ENCODE measurements at regions not wholly inside any gene's neighbourhood (a gene's known extent, or its start where the extent isn't known, plus 50 kb on each side); places are given as distances from the start of the nearest gene placed in this dataset.

DNA sequence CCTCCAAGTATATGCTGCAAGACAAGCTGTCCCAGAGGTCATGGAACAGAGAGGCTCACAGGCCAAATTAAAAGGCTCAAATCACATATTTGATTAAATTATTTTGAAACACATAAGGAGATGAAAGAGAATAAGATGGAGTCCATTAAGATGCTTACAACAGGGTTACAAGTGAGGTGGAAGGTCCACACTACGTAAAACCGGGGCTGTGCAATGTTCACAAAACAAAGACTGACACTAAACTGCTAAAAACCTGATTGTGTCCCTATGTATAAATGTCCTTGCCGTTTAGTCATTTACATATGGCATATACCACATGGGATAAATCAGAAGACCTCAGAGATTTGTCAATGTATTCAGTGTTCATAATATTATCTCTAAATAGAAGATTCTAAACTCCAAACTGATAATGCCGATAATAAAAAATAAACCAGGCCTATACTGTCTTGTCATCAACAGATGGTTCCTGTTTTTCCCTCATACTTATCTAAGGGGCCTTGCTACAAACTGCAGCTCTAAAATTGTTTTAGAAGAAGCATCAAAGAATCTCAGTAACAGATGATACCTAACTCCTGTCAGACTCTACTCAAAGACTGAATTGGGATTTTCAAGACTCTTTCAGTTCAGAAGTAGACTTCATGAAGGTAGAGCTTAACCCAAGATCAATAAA lies 51.8 kb upstream of the RIPOR2 start:
- DNase-seq = no peak

GRCh38 chr6:24988562-24988961 lies 52.8 kb upstream of the RIPOR2 start:
- DNase-seq = no peak

DNA sequence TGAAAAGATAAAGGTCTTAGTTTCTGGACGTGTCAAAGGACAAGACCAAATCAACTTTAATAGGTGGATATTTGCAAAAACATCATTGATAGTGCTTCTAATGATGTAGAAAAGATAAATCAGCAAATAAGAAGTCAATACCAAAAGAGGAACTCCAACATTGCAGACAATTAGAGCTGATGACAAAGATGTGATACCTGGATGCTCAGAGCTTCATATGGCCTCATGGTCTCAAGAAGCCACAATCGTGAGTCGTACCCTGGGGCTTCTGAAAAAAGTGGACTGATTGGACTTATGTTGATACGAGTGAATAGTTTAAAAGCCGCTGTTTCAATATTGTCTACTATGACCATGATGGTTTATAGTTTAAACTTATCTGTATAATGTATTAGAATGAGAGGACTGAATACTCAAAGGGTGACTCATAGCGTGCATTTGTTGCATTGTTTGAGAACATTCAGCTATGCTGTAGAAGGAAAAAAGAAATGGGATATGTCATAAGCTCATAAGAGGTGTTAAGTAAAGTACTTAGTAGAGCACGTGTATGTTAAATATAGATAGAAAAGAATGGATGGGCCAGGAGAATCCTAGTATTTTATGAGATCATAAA lies 54.6 kb upstream of the RIPOR2 start:
- DNase-seq = no peak

DNA sequence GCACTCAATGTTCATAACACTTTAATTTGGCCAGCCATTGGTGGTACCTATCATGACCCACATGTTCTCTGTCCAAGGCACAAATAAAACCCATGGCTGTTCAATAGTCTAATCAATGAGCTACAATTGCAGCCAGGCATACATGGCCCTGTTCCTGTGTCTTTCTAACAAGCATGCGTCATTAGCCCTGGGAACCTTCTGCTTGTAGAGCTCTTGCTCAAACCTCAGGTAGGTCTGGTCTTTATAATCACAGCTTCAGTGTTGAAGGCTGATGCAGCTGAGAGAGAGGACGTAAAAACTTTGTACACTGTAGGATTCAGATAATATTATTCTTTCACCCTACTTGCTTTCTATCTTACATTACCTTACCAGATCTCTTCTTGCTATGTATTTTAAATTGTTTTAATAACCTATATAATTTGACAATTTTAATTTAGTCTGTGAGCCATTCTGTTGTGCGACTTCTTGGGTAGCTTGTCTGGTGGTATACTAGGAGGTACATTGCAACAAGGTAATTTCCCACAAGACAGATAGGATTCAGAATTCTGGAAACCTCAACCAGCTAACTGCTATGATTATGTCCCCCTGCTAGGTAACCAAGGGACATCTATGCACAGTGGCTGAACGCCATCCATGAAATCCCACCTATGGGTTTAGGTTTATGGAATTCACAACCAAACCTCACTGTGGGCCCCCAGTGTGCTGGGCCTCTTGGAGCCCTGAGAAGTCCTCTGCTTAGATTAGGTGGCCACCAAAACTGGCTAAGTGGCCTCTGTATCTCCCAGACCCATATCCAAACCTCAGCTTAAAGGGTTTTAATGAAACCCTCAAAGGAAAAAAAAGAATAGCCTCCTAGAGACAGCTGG lies 55.4 kb upstream of the RIPOR2 start:
- DNase-seq = no peak

DNA sequence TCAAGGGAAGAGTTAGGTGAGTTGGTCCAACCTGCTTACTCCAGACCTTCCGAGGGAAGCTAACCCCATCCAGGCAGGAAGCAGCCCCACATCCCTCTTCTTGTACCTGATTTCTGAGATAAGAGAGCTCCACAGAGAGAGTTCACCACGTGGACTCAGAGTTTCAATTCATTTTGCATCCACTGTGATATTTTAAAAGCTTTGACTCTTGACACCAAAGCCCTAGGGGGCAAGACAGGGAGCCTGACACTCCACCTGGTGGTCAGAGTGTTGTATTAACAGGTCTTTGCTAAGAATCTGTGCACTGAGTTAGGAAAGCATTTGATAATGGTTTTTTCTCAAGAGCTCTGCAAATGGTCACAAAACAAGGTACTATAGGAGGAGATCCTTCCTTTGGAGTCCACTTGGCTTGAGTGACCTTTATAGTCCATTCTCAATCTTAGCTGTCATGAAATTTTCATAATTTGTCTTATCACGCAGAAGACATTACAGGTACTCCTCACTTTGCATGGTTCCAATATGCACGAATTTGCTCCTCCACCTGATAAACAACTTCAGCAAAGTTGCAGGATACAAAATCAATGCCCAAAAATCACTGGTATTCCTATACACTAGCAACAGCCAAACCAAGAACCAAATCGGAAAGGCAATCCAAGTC lies 56.2 kb upstream of the RIPOR2 start:
- DNase-seq = peak; percentile 27

DNA sequence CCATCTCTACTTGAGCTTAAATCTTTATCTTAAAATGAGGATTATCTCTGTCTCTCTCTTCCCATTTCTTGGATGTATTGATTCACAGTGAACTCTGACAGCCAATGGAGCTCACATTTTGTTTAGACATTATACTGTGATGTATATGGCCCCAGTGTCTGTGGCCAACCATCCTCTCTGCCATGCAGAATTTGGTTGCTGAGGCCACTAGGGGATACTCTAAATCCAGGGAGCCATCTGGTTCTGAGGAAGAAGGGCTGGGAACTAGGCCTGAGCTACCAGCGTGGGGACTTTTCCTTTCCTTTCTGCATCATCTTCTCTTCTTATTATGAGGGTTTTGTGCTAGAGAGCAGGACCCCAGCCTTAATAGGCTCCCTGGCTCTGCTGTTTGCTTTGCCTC lies 59.1 kb upstream of the RIPOR2 start:
- no peak for DNase-seq

GRCh38 chr6:24995270-24995669 lies 59.5 kb upstream of the RIPOR2 start:
- no peak for DNase-seq

DNA sequence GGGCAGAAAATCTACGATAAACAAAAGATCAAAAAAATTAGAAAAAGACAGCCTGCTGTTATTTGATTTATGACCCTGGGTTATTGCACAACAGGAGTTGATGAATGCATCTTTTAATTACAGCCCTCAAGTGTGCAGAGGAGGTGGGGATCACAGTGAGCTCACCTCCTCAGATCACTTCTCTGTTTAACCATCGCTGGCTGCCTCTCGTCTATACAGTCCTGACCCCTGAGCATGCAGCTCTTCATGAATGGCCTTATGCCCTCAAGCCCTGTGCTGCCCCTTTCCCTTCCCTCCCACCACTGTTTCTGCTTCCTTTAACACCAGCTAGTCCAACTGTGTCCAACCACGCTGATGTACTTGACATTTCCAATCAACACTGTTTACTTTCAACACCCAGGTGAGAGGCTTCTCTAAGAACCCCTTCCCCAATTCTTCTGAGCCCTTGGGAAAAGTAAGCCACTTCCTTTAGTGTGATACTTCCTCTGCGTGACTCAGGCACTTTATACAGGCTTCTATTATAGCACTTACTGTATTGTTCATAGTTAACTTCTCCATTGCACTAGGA lies 60.6 kb upstream of the RIPOR2 start:
- DNase-seq = no peak

- no peak for DNase-seq
Measured at GRCh38 chr6:24997231-24997630, 61.5 kb upstream of the RIPOR2 start.

DNA sequence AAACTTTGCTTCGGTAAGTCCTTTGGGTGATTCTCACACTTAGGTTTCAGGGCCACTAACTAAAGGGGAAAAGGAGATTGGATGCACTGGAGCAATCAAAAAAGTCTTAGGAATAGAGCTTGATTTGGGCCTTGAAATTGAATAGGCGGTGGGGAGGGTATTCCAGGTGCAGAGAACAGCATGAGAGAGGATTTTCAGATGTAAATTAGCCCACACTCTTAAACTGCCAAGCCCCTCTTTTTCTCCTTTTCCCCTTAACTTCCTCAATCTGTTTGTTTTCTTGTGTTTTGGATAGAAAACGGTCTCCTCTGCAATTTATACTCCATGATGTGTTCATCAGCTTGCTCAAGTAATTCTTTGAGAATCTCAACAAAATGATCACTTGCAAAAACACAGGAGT lies 62.1 kb upstream of the RIPOR2 start:
- no peak for DNase-seq

DNA sequence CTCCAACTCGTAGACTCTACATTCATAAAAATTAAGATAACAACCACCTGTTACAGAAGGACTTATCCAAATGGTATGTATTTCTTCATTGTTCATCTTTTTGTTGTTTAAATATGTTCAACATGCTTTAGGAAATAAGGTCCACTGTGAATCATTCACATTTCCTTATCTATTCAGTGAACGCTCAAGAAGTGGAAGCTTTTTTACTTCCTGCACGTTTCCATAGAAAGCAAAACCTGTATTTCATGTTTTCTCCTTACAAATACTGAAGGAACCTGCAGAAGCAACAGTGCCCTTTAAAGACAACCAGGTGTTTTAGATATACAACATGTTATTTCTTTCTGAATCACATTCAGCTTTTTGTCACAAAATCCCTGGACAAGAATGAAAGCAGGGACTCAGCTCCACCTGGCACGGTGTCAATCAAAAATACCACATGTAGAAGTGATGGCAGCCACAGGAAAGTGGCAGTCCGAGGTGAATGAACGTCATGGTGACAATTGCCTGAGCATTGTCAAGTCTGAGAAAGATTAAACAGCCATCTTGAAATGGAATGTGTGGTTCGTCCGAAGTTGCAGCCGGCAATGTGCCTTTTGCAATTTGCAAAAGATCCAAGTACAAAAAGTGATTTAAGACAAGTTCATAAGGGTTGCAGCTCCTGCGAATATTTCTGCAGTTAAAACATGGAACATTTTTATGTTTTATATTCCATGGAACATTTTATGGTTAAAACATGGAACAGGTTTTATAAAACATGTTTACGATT lies 66.7 kb upstream of the RIPOR2 start:
- DNase-seq = no peak

- DNase-seq = no peak
Measured at GRCh38 chr6:25004357-25004756, 68.6 kb upstream of the RIPOR2 start.

DNA sequence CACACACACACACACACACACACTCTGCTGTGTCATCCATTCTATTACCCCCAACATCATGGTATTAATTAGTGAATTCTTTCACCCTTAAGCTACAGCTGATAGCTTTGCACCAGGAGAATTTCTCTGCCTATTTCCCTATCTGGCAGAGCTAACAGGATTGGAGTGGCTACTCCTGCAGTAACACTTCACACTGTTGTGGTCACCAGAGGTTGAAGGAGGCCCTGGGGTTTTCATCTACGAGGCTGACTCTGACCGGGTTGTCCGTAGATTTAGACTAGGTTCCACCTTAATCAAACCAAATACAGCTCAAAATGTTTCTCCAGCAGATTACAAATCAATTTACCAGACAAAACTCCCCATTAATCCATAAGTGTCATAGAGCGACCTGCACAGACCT lies 69.2 kb upstream of the RIPOR2 start:
- DNase-seq = no peak

GRCh38 chr6:25006075-25006474 lies 70.3 kb upstream of the RIPOR2 start:
- DNase-seq = no peak

DNA sequence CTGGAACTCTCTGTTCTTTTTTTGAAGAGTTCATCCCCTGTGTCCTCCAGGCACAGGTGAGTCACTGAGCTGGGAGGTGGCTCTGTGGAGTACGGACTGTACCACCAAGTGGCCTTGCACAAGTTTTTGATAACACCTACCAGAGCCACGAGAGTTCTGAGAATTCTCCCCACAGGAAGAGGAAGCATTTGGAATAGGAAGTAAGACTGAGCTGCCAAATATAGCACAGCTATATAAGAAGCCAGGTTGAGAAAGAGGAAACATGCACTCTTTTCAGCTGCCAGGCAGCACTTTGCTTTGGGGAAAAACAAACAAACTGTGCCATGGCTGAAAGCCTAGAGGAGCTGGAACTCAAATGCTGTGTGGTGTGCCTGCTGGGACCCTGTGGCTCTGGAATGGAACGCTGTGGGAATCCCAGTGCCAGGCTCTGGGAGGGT lies 70.8 kb upstream of the RIPOR2 start:
- DNase-seq = no peak

DNA sequence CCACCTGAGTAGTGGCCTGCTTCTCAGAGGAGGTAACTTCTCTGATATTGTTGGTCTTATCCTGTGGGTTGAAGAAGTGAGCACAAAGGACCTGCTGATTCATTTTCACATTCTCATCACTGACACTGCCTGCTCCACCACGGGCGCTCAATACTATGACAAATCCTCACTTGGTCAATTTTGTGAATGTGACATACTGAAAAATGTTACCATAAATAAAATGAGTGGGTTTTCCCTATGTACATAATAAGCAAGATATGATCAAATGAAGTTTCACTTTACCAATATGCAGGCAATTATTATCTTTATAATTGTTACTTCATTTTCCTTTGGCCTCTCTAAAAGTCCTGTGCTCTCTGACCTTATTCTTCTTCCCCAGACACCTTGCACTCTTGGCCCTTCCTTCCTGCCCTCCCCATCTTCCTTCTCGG lies 71.5 kb upstream of the RIPOR2 start:
- DNase-seq = no peak

DNA sequence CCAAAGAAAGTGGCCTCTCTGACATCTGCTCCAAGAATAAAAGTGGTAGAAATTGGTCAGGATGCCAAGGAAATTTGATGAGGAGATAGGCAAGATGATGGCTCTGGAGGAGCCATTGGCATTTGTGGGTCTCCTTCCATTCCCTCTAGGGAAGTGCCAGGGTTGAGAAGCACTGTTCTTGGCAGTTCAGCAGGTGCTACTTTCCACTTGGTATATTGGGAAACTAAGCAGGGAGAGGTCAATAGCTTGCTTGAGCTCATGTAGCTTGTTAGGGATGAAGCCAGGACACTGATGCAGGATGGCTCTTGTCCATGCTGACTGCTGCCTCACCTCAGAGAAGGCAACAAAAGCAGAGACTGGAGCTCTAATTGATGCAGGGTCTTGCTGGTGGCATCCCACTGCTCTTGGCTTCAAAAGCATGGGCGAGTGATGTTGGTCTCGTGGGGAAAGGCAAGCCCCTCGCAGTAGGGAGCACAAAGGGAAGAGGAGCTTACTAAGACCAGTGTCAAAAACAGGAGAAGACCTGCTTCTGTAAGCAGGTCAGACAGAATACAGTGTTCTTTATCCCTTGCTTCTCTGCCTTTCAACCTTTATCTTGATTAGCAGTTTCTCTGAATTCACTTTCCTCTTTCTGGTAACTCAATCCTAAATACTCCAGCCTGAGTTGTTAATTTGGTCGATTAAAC lies 73.1 kb upstream of the RIPOR2 start:
- no peak for DNase-seq

- no peak for DNase-seq
Measured at GRCh38 chr6:25009393-25009710, 73.6 kb upstream of the RIPOR2 start.

- DNase-seq = no peak
Measured at GRCh38 chr6:25010176-25010575, 74.4 kb upstream of the RIPOR2 start.

DNA sequence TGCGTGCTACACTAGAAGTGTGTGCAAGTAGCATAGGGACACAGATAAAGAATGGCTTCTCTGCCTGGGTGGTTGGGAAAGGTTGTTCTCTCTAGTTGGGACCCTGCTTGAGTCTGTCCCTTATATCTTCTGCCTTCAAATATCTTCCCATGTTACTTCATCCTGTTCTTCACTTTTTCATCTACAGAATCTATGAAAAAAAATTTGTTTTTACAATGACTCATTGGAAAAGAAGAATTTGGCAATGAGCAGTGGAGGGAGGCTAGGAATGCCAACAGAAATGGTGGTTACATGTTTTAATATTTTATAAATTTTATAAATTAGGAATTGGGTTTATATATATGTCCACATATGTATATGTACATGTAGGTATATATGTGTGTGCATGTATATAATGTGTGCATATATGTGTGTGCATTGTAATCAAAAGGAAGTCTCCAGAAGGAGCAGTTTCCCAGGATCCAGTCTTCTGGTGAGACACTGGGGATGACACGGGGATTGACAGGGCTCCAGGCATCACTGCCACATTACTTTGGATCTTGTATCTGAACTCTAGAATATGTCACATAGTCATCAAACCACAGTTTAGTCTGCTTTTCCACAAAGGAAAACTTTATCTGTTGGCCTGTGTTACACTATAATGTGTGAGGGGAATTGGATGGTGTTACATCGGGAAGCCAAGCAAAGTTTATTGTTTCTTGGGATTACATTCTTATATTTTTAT lies 75.3 kb upstream of the RIPOR2 start:
- no peak for DNase-seq
